ENCODE measurements at regions not wholly inside any gene's neighbourhood (a gene's known extent, or its start where the extent isn't known, plus 50 kb on each side); places are given as distances from the start of the nearest gene placed in this dataset.

DNA sequence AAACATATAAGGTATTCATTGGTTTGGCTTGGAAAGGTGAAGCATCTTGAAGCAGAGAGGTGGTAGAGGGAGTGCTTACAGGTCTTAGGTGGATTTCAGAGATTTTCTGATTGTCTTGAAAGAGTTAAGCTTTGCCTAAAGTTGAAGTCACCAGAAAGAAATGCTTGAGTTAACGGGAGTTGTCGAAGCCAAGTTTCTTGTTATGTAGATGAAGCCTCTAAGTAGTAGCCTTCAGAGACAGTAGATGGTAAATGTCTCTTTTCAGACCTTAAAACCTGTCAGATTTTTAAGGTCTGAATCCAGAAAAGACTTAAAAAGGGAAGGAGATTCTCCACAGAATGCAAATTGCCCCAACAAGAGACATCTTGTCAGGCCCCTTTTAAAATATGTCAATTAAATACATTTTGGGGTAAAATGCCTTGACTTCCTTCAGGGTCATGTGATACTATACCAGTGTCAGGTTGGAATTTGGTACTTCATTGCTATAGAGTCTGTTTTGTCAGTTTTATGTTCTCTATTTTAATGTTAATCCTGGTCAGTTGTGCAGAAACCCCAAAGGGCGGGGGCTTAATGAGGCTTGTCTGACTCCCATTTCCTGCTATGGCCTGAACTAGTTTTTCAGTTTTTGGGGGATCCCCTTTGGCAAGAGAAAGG, 81.0 kb downstream of the PCDH18 start:
- H3K9me3 ChIP-seq (ENCODE audit: insufficient read depth, low read length), result no peaks in the 10 kb centered on the region
- no peak overlapping the region for H3K4me2 ChIP-seq (ENCODE audit: low read depth, low read length, poor library complexity, severe bottlenecking)
- no peaks in the 10 kb centered on the region for H3K27me3 ChIP-seq (ENCODE audit: low read length)
- no peaks in the 10 kb centered on the region for H4K20me1 ChIP-seq (ENCODE audit: low read depth, low read length)
- no peaks in the 10 kb centered on the region for H3K36me3 ChIP-seq (ENCODE audit: low read length)
- TF ChIP-seq EZH2phosphoT487 (conservative IDR thresholded peaks at IDR 0.05; ENCODE audit: low read length), result no peak
- TF ChIP-seq, protein P1, sequence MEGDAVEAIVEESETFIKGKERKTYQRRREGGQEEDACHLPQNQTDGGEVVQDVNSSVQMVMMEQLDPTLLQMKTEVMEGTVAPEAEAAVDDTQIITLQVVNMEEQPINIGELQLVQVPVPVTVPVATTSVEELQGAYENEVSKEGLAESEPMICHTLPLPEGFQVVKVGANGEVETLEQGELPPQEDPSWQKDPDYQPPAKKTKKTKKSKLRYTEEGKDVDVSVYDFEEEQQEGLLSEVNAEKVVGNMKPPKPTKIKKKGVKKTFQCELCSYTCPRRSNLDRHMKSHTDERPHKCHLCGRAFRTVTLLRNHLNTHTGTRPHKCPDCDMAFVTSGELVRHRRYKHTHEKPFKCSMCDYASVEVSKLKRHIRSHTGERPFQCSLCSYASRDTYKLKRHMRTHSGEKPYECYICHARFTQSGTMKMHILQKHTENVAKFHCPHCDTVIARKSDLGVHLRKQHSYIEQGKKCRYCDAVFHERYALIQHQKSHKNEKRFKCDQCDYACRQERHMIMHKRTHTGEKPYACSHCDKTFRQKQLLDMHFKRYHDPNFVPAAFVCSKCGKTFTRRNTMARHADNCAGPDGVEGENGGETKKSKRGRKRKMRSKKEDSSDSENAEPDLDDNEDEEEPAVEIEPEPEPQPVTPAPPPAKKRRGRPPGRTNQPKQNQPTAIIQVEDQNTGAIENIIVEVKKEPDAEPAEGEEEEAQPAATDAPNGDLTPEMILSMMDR (IDR thresholded peaks at IDR 0.05; ENCODE audit: insufficient read depth, low read length, poor library complexity, severe bottlenecking), result no peak
- no peak overlapping the region for H3K27ac ChIP-seq (ENCODE audit: low read depth, low read length)
- no peaks in the 10 kb centered on the region for H3K79me2 ChIP-seq (ENCODE audit: insufficient read depth, low read length)
- H3K9ac ChIP-seq (ENCODE audit: low read length), result no peak overlapping the region
- H3F3A ChIP-seq (ENCODE audit: insufficient read depth), result no peaks in the 10 kb centered on the region
- no peak overlapping the region for H3K4me3 ChIP-seq (ENCODE audit: insufficient read depth, low read length, poor library complexity, severe bottlenecking)
- H3K9me2 ChIP-seq (replicated peaks; ENCODE audit: insufficient read depth, low read length), result no peaks in the 10 kb centered on the region
- no peak overlapping the region for H2AFZ ChIP-seq (ENCODE audit: low read depth, low read length, severe bottlenecking)

DNA sequence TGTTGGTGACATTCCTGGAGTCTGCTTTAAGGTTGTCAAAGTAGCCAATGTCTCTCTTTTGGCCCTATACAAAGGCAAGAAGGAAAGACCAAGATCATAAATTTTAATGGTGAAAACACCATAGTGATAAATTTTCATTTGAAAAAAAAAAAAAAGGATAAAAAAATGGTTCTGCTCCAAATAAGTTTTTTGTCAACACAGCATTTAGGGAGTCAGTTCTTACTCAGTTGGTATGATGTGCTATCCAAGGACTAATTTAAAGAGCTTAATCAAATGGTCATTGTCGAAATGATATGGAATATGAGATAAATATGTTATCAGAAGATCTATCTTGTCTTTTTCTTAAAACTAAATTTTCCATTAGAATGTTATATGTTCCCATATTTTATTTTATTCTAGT, 83.9 kb downstream of the PCDH18 start:
- H3K4me3 ChIP-seq (ENCODE audit: insufficient read depth, low read length, poor library complexity, severe bottlenecking), result no peak overlapping the region
- no peak overlapping the region for H3K27ac ChIP-seq (ENCODE audit: low read depth, low read length)
- no peaks in the 10 kb centered on the region for H3K79me2 ChIP-seq (ENCODE audit: insufficient read depth, low read length)
- H3K9ac ChIP-seq (ENCODE audit: low read length), result no peak overlapping the region
- no peaks in the 10 kb centered on the region for H4K20me1 ChIP-seq (ENCODE audit: low read depth, low read length)
- no peaks in the 10 kb centered on the region for H3F3A ChIP-seq (ENCODE audit: insufficient read depth)
- no peak overlapping the region for H2AFZ ChIP-seq (ENCODE audit: low read depth, low read length, severe bottlenecking)
- TF ChIP-seq EZH2phosphoT487 (conservative IDR thresholded peaks at IDR 0.05; ENCODE audit: low read length), result no peak
- TF ChIP-seq, protein P1 (IDR thresholded peaks at IDR 0.05; ENCODE audit: insufficient read depth, low read length, poor library complexity, severe bottlenecking), result no peak
- H3K9me3 ChIP-seq (ENCODE audit: insufficient read depth, low read length), result no peaks in the 10 kb centered on the region
- H3K9me2 ChIP-seq (replicated peaks; ENCODE audit: insufficient read depth, low read length), result no peaks in the 10 kb centered on the region
- H3K27me3 ChIP-seq (ENCODE audit: low read length), result no peaks in the 10 kb centered on the region
- no peak overlapping the region for H3K4me2 ChIP-seq (ENCODE audit: low read depth, low read length, poor library complexity, severe bottlenecking)
- no peaks in the 10 kb centered on the region for H3K36me3 ChIP-seq (ENCODE audit: low read length)

DNA sequence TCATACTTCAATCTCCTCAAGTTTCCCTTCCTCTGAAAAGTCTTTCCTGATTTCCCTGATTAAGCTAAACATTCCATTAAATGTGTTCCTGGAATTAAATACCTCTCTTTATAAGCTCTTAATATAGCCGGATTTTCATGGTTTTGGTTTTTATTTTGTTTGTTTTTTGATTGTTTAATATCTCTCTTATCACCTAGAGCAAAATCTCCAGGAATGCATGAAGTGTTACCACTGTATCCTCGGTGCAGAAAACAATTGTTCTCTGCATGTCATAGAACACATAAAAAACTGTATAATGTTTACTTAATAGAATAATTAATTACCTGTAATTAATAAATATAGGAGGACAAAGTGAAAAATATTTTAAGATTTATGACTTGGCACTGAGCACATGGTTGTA, 86.2 kb downstream of the PCDH18 start:
- H2AFZ ChIP-seq (ENCODE audit: low read depth, low read length, severe bottlenecking), result no peak overlapping the region
- H3K79me2 ChIP-seq (ENCODE audit: insufficient read depth, low read length), result no peaks in the 10 kb centered on the region
- H3F3A ChIP-seq (ENCODE audit: insufficient read depth), result no peaks in the 10 kb centered on the region
- no peak overlapping the region for H3K27ac ChIP-seq (ENCODE audit: low read depth, low read length)
- no peaks in the 10 kb centered on the region for H3K9me2 ChIP-seq (replicated peaks; ENCODE audit: insufficient read depth, low read length)
- no peaks in the 10 kb centered on the region for H3K27me3 ChIP-seq (ENCODE audit: low read length)
- H3K4me3 ChIP-seq (ENCODE audit: insufficient read depth, low read length, poor library complexity, severe bottlenecking), result no peak overlapping the region
- TF ChIP-seq, protein P1 (IDR thresholded peaks at IDR 0.05; ENCODE audit: insufficient read depth, low read length, poor library complexity, severe bottlenecking), result no peak
- no peak for TF ChIP-seq EZH2phosphoT487 (conservative IDR thresholded peaks at IDR 0.05; ENCODE audit: low read length)
- H4K20me1 ChIP-seq (ENCODE audit: low read depth, low read length), result no peaks in the 10 kb centered on the region
- H3K9ac ChIP-seq (ENCODE audit: low read length), result no peak overlapping the region
- H3K4me2 ChIP-seq (ENCODE audit: low read depth, low read length, poor library complexity, severe bottlenecking), result no peak overlapping the region
- no peaks in the 10 kb centered on the region for H3K36me3 ChIP-seq (ENCODE audit: low read length)
- no peaks in the 10 kb centered on the region for H3K9me3 ChIP-seq (ENCODE audit: insufficient read depth, low read length)

All from SU-DHL-6 (cell line).